ENCODE measurements at regions not wholly inside any gene's neighbourhood (a gene's known extent, or its start where the extent isn't known, plus 50 kb on each side); places are given as distances from the start of the nearest gene placed in this dataset.

GRCh38 chr16:86772671-86773353, 194.5 kb downstream of the FOXL1 start:
- Histone ChIP-seq H3K4me1 (ENCODE audit: control insufficient read depth in 5 of 5, insufficient read depth in 5 of 5, low read length in 5 of 5) (no peaks in the 10 kb centered on the region), H3K36me3 (ENCODE audit: control insufficient read depth in 5 of 5, insufficient read depth in 5 of 5, low read length in 5 of 5) (no peaks in the 10 kb centered on the region), H3K27ac (ENCODE audit: low read depth, low read length) (no peak overlapping the region), H3K9me3 (ENCODE audit: control insufficient read depth in 5 of 5, low read length in 5 of 5) (peaks cover 2 to 6% (median 4%) of the 10 kb centered on the region in 5 donors), H3K4me3 (ENCODE audit: low read depth in 1 of 5, low read length in 5 of 5) (no peak overlapping the region), H3K9ac (ENCODE audit: low read length in 5 of 5) (no peak overlapping the region), H3K27me3 (ENCODE audit: control insufficient read depth in 5 of 5, insufficient read depth in 4 of 5, low read length in 5 of 5) (peaks cover 24 to 44% (median 33%) of the 10 kb centered on the region in 5 donors)

- no peak overlapping the region for H3K9ac ChIP-seq (ENCODE audit: low read length in 5 of 5)
- no peak overlapping the region for H3K27ac ChIP-seq (ENCODE audit: low read depth, low read length)
- peaks cover 24 to 46% (median 29%) of the 10 kb centered on the region in 5 donors for H3K27me3 ChIP-seq (ENCODE audit: control insufficient read depth in 5 of 5, insufficient read depth in 4 of 5, low read length in 5 of 5)
- H3K4me1 ChIP-seq (ENCODE audit: control insufficient read depth in 5 of 5, insufficient read depth in 5 of 5, low read length in 5 of 5): no peaks in the 10 kb centered on the region
- H3K9me3 ChIP-seq (ENCODE audit: control insufficient read depth in 5 of 5, low read length in 5 of 5): peaks cover 2 to 6% (median 4%) of the 10 kb centered on the region in 5 donors
- no peaks in the 10 kb centered on the region for H3K36me3 ChIP-seq (ENCODE audit: control insufficient read depth in 5 of 5, insufficient read depth in 5 of 5, low read length in 5 of 5)
- H3K4me3 ChIP-seq (ENCODE audit: low read depth in 1 of 5, low read length in 5 of 5): no peak overlapping the region
Observed at GRCh38 chr16:86773354-86773715, 195.0 kb downstream of the FOXL1 start.

GRCh38 chr16:86774931-86775330, 196.6 kb downstream of the FOXL1 start:
- H3K36me3 ChIP-seq (ENCODE audit: control insufficient read depth in 5 of 5, insufficient read depth in 5 of 5, low read length in 5 of 5): no peaks in the 10 kb centered on the region
- no peaks in the 10 kb centered on the region for H3K4me1 ChIP-seq (ENCODE audit: control insufficient read depth in 5 of 5, insufficient read depth in 5 of 5, low read length in 5 of 5)
- H3K9ac ChIP-seq (ENCODE audit: low read length in 5 of 5): no peak overlapping the region
- H3K27me3 ChIP-seq (ENCODE audit: control insufficient read depth in 5 of 5, insufficient read depth in 4 of 5, low read length in 5 of 5): peaks cover 16 to 41% (median 33%) of the 10 kb centered on the region in 5 donors
- peaks cover 2 to 6% (median 4%) of the 10 kb centered on the region in 5 donors for H3K9me3 ChIP-seq (ENCODE audit: control insufficient read depth in 5 of 5, low read length in 5 of 5)
- H3K27ac ChIP-seq (ENCODE audit: low read depth, low read length): no peak overlapping the region
- no peak overlapping the region for H3K4me3 ChIP-seq (ENCODE audit: low read depth in 1 of 5, low read length in 5 of 5)

- Histone ChIP-seq H3K9ac (ENCODE audit: low read length in 5 of 5) (no peak overlapping the region), H3K4me3 (ENCODE audit: low read depth in 1 of 5, low read length in 5 of 5) (no peak overlapping the region), H3K27me3 (ENCODE audit: control insufficient read depth in 5 of 5, insufficient read depth in 4 of 5, low read length in 5 of 5) (peaks cover 18 to 44% (median 32%) of the 10 kb centered on the region in 5 donors), H3K4me1 (ENCODE audit: control insufficient read depth in 5 of 5, insufficient read depth in 5 of 5, low read length in 5 of 5) (no peaks in the 10 kb centered on the region), H3K36me3 (ENCODE audit: control insufficient read depth in 5 of 5, insufficient read depth in 5 of 5, low read length in 5 of 5) (no peaks in the 10 kb centered on the region), H3K9me3 (ENCODE audit: control insufficient read depth in 5 of 5, low read length in 5 of 5) (peaks cover 2 to 6% (median 4%) of the 10 kb centered on the region in 5 donors), H3K27ac (ENCODE audit: low read depth, low read length) (no peak overlapping the region)
Observed at GRCh38 chr16:86775511-86775921, 197.2 kb downstream of the FOXL1 start.

- no peaks in the 10 kb centered on the region for H3K4me1 ChIP-seq (ENCODE audit: control insufficient read depth in 5 of 5, insufficient read depth in 5 of 5, low read length in 5 of 5)
- H3K36me3 ChIP-seq (ENCODE audit: control insufficient read depth in 5 of 5, insufficient read depth in 5 of 5, low read length in 5 of 5): no peaks in the 10 kb centered on the region
- no peaks in the 10 kb centered on the region for H3K9me3 ChIP-seq (ENCODE audit: control insufficient read depth in 5 of 5, low read length in 5 of 5)
- H3K4me3 ChIP-seq (ENCODE audit: low read depth in 1 of 5, low read length in 5 of 5): no peak overlapping the region
- no peak overlapping the region for H3K27ac ChIP-seq (ENCODE audit: low read depth, low read length)
- H3K9ac ChIP-seq (ENCODE audit: low read length in 5 of 5): no peak overlapping the region
- peaks cover 13 to 46% (median 26%) of the 10 kb centered on the region in 5 donors for H3K27me3 ChIP-seq (ENCODE audit: control insufficient read depth in 5 of 5, insufficient read depth in 4 of 5, low read length in 5 of 5)
Observed at GRCh38 chr16:86777381-86777946, 199.1 kb downstream of the FOXL1 start.

- H3K36me3 ChIP-seq (ENCODE audit: control insufficient read depth in 5 of 5, insufficient read depth in 5 of 5, low read length in 5 of 5): no peaks in the 10 kb centered on the region
- no peak overlapping the region for H3K27ac ChIP-seq (ENCODE audit: low read depth, low read length)
- H3K4me3 ChIP-seq (ENCODE audit: low read depth in 1 of 5, low read length in 5 of 5): no peak overlapping the region
- peaks cover 12 to 40% (median 20%) of the 10 kb centered on the region in 5 donors for H3K27me3 ChIP-seq (ENCODE audit: control insufficient read depth in 5 of 5, insufficient read depth in 4 of 5, low read length in 5 of 5)
- H3K9me3 ChIP-seq (ENCODE audit: control insufficient read depth in 5 of 5, low read length in 5 of 5): no peaks in the 10 kb centered on the region
- H3K9ac ChIP-seq (ENCODE audit: low read length in 5 of 5): no peak overlapping the region
- H3K4me1 ChIP-seq (ENCODE audit: control insufficient read depth in 5 of 5, insufficient read depth in 5 of 5, low read length in 5 of 5): no peaks in the 10 kb centered on the region
Observed at GRCh38 chr16:86778108-86778745, 199.9 kb downstream of the FOXL1 start.

- H3K9me3 ChIP-seq (ENCODE audit: control insufficient read depth in 5 of 5, low read length in 5 of 5): no peaks in the 10 kb centered on the region
Observed at GRCh38 chr16:86778978-86779377, 200.6 kb downstream of the FOXL1 start.

GRCh38 chr16:86781046-86781445, 202.7 kb downstream of the FOXL1 start:
- H3K4me3 ChIP-seq (ENCODE audit: low read depth in 1 of 5, low read length in 5 of 5): no peak overlapping the region
- H3K9me3 ChIP-seq (ENCODE audit: control insufficient read depth in 5 of 5, low read length in 5 of 5): no peaks in the 10 kb centered on the region
- peaks cover 5 to 32% (median 14%) of the 10 kb centered on the region in 5 donors for H3K27me3 ChIP-seq (ENCODE audit: control insufficient read depth in 5 of 5, insufficient read depth in 4 of 5, low read length in 5 of 5)
- H3K4me1 ChIP-seq (ENCODE audit: control insufficient read depth in 5 of 5, insufficient read depth in 5 of 5, low read length in 5 of 5): no peaks in the 10 kb centered on the region
- H3K27ac ChIP-seq (ENCODE audit: low read depth, low read length): no peak overlapping the region
- H3K36me3 ChIP-seq (ENCODE audit: control insufficient read depth in 5 of 5, insufficient read depth in 5 of 5, low read length in 5 of 5): no peaks in the 10 kb centered on the region
- H3K9ac ChIP-seq (ENCODE audit: low read length in 5 of 5): no peak overlapping the region

More at GRCh38 chr16:86778978-86779377, 200.6 kb downstream of the FOXL1 start:
- H3K27ac ChIP-seq (ENCODE audit: low read depth, low read length): no peak overlapping the region
- peaks cover 11 to 42% (median 18%) of the 10 kb centered on the region in 5 donors for H3K27me3 ChIP-seq (ENCODE audit: control insufficient read depth in 5 of 5, insufficient read depth in 4 of 5, low read length in 5 of 5)
- H3K4me1 ChIP-seq (ENCODE audit: control insufficient read depth in 5 of 5, insufficient read depth in 5 of 5, low read length in 5 of 5): no peaks in the 10 kb centered on the region
- no peak overlapping the region for H3K4me3 ChIP-seq (ENCODE audit: low read depth in 1 of 5, low read length in 5 of 5)
- H3K9ac ChIP-seq (ENCODE audit: low read length in 5 of 5): no peak overlapping the region
- no peaks in the 10 kb centered on the region for H3K36me3 ChIP-seq (ENCODE audit: control insufficient read depth in 5 of 5, insufficient read depth in 5 of 5, low read length in 5 of 5)

- H3K4me3 ChIP-seq (ENCODE audit: low read depth in 1 of 5, low read length in 5 of 5): no peak overlapping the region
- no peaks in the 10 kb centered on the region for H3K4me1 ChIP-seq (ENCODE audit: control insufficient read depth in 5 of 5, insufficient read depth in 5 of 5, low read length in 5 of 5)
- no peak overlapping the region for H3K27ac ChIP-seq (ENCODE audit: low read depth, low read length)
- no peak overlapping the region for H3K9ac ChIP-seq (ENCODE audit: low read length in 5 of 5)
- no peaks in the 10 kb centered on the region for H3K9me3 ChIP-seq (ENCODE audit: control insufficient read depth in 5 of 5, low read length in 5 of 5)
- peaks cover 8 to 37% (median 14%) of the 10 kb centered on the region in 5 donors for H3K27me3 ChIP-seq (ENCODE audit: control insufficient read depth in 5 of 5, insufficient read depth in 4 of 5, low read length in 5 of 5)
- H3K36me3 ChIP-seq (ENCODE audit: control insufficient read depth in 5 of 5, insufficient read depth in 5 of 5, low read length in 5 of 5): no peaks in the 10 kb centered on the region
Observed at GRCh38 chr16:86783636-86784626, 205.6 kb downstream of the FOXL1 start.
